ENCODE measurements at regions not wholly inside any gene's neighbourhood (a gene's known extent, or its start where the extent isn't known, plus 50 kb on each side); places are given as distances from the start of the nearest gene placed in this dataset.
"Not testable (repeated sequence)": the region's sequence is repeated elsewhere in the genome, so short reads cannot be mapped to it uniquely, and the experiment has no call there.

- H3K4me1 Mint-ChIP-seq: peaks cover 0 to 7% (median 0%) of the 10 kb centered on the region in 7 donors
- ChIA-PET CTCF (no interaction called here), POLR2A (no interaction called here)
- DNase-seq (no peak), ATAC-seq (no peak)
- H3K27ac Mint-ChIP-seq: no peak overlapping the region
- H3K4me3 ChIP-seq (ENCODE audit: low read length): no peak overlapping the region
- no peaks in the 10 kb centered on the region for H3K36me3 Mint-ChIP-seq
- H3K27me3 Mint-ChIP-seq: peaks cover 6 to 18% (median 9%) of the 10 kb centered on the region in 5 donors
- no peaks in the 10 kb centered on the region for H3K9me3 Mint-ChIP-seq
- no peaks in the 10 kb centered on the region for H3K36me3 ChIP-seq (ENCODE audit: control insufficient read depth in 2 of 3, insufficient read depth in 3 of 3, low read length in 3 of 3)
- no peaks in the 10 kb centered on the region for H3K4me1 ChIP-seq (ENCODE audit: control insufficient read depth in 2 of 2, insufficient read depth in 2 of 2, low read length in 2 of 2)
- H3K27ac ChIP-seq (ENCODE audit: low read depth, low read length): no peak overlapping the region
- intact Hi-C loops (cut with micrococcal nuclease): no loop called here
- no peaks in the 10 kb centered on the region for H3K27me3 ChIP-seq (ENCODE audit: control insufficient read depth in 2 of 2, insufficient read depth in 2 of 2, low read length in 2 of 2)
- no peak overlapping the region for H3K4me3 Mint-ChIP-seq
- H3K9me3 ChIP-seq (ENCODE audit: control insufficient read depth in 2 of 3, low read length in 3 of 3): no peaks in the 10 kb centered on the region
These were observed 61.4 kb upstream of the URI1 start for GRCh38 chr19:29880498-29881081.

GRCh38 chr19:29881386-29881785 is 60.7 kb upstream of the URI1 start:
- DNase-seq: no peak
- CTCF ChIA-PET: no interaction called here
- POLR2A ChIA-PET: no interaction called here

GRCh38 chr19:29882719-29883105 is 59.3 kb upstream of the URI1 start:
- Histone ChIP-seq H3K4me3 (ENCODE audit: low read length) (no peak overlapping the region), H3K4me1 (ENCODE audit: control insufficient read depth in 2 of 2, insufficient read depth in 2 of 2, low read length in 2 of 2) (no peaks in the 10 kb centered on the region), H3K27ac (ENCODE audit: low read depth, low read length) (no peak overlapping the region), H3K36me3 (ENCODE audit: control insufficient read depth in 2 of 3, insufficient read depth in 3 of 3, low read length in 3 of 3) (no peaks in the 10 kb centered on the region), H3K9me3 (ENCODE audit: control insufficient read depth in 2 of 3, low read length in 3 of 3) (no peaks in the 10 kb centered on the region), H3K27me3 (ENCODE audit: control insufficient read depth in 2 of 2, insufficient read depth in 2 of 2, low read length in 2 of 2) (no peaks in the 10 kb centered on the region)
- peaks cover 5 to 18% (median 7%) of the 10 kb centered on the region in 5 donors for H3K27me3 Mint-ChIP-seq
- no peaks in the 10 kb centered on the region for H3K36me3 Mint-ChIP-seq
- intact Hi-C loops (cut with micrococcal nuclease): no loop called here
- no peak overlapping the region for H3K4me3 Mint-ChIP-seq
- H3K27ac Mint-ChIP-seq: no peak overlapping the region
- POLR2A ChIA-PET: no interaction called here
- ATAC-seq (no peak), DNase-seq (peak in 1 of 9 donors; percentile 9)
- CTCF ChIA-PET: interaction anchor here (0.7 to 0.9 kb wide), 2 partner anchors 8 to 146 kb away, joined by 3 read pairs; no protein-coding TSS in a partner anchor
- no peaks in the 10 kb centered on the region for H3K9me3 Mint-ChIP-seq
- H3K4me1 Mint-ChIP-seq: peaks cover 0 to 18% (median 7%) of the 10 kb centered on the region in 7 donors

More at GRCh38 chr19:29881386-29881785, 60.7 kb upstream of the URI1 start:
- no peak overlapping the region for H3K4me3 ChIP-seq (ENCODE audit: low read length)
- no peaks in the 10 kb centered on the region for H3K36me3 ChIP-seq (ENCODE audit: control insufficient read depth in 2 of 3, insufficient read depth in 3 of 3, low read length in 3 of 3)
- Mint-ChIP-seq H3K4me3 (no peak overlapping the region), H3K4me1 (peaks cover 0 to 6% (median 0%) of the 10 kb centered on the region in 7 donors), H3K9me3 (no peaks in the 10 kb centered on the region), H3K27me3 (peaks cover 6 to 18% (median 8%) of the 10 kb centered on the region in 5 donors), H3K27ac (no peak overlapping the region), H3K36me3 (no peaks in the 10 kb centered on the region)
- ATAC-seq: no peak
- intact Hi-C loops (cut with micrococcal nuclease): no loop called here
- H3K9me3 ChIP-seq (ENCODE audit: control insufficient read depth in 2 of 3, low read length in 3 of 3): no peaks in the 10 kb centered on the region
- H3K27me3 ChIP-seq (ENCODE audit: control insufficient read depth in 2 of 2, insufficient read depth in 2 of 2, low read length in 2 of 2): no peaks in the 10 kb centered on the region
- no peaks in the 10 kb centered on the region for H3K4me1 ChIP-seq (ENCODE audit: control insufficient read depth in 2 of 2, insufficient read depth in 2 of 2, low read length in 2 of 2)
- no peak overlapping the region for H3K27ac ChIP-seq (ENCODE audit: low read depth, low read length)

GRCh38 chr19:29884044-29884443 is 58.0 kb upstream of the URI1 start:
- intact Hi-C loops (cut with micrococcal nuclease): no loop called here
- Histone ChIP-seq H3K36me3 (ENCODE audit: control insufficient read depth in 2 of 3, insufficient read depth in 3 of 3, low read length in 3 of 3) (no peaks in the 10 kb centered on the region), H3K27ac (ENCODE audit: low read depth, low read length) (no peak overlapping the region), H3K27me3 (ENCODE audit: control insufficient read depth in 2 of 2, insufficient read depth in 2 of 2, low read length in 2 of 2) (no peaks in the 10 kb centered on the region), H3K9me3 (ENCODE audit: control insufficient read depth in 2 of 3, low read length in 3 of 3) (no peaks in the 10 kb centered on the region), H3K4me1 (ENCODE audit: control insufficient read depth in 2 of 2, insufficient read depth in 2 of 2, low read length in 2 of 2) (no peaks in the 10 kb centered on the region), H3K4me3 (ENCODE audit: low read length) (no peak overlapping the region)
- ChIA-PET CTCF (no interaction called here), POLR2A (no interaction called here)
- DNase-seq (peak in 1 of 9 donors; percentile 17), ATAC-seq (no peak)
- Mint-ChIP-seq H3K4me3 (no peak overlapping the region), H3K9me3 (no peaks in the 10 kb centered on the region), H3K4me1 (peaks cover 0 to 22% (median 9%) of the 10 kb centered on the region in 7 donors), H3K27me3 (peaks cover 5 to 12% (median 6%) of the 10 kb centered on the region in 5 donors), H3K27ac (no peak overlapping the region), H3K36me3 (no peaks in the 10 kb centered on the region)

GRCh38 chr19:29884466-29884865 is 57.6 kb upstream of the URI1 start:
- ATAC-seq (no peak), DNase-seq (no peak)
- H3K27ac Mint-ChIP-seq: no peak overlapping the region
- Histone ChIP-seq H3K4me1 (ENCODE audit: control insufficient read depth in 2 of 2, insufficient read depth in 2 of 2, low read length in 2 of 2) (no peaks in the 10 kb centered on the region), H3K27ac (ENCODE audit: low read depth, low read length) (no peak overlapping the region), H3K9me3 (ENCODE audit: control insufficient read depth in 2 of 3, low read length in 3 of 3) (no peaks in the 10 kb centered on the region), H3K36me3 (ENCODE audit: control insufficient read depth in 2 of 3, insufficient read depth in 3 of 3, low read length in 3 of 3) (no peaks in the 10 kb centered on the region), H3K4me3 (ENCODE audit: low read length) (no peak overlapping the region), H3K27me3 (ENCODE audit: control insufficient read depth in 2 of 2, insufficient read depth in 2 of 2, low read length in 2 of 2) (no peaks in the 10 kb centered on the region)
- H3K36me3 Mint-ChIP-seq: no peaks in the 10 kb centered on the region
- H3K4me3 Mint-ChIP-seq: no peak overlapping the region
- H3K27me3 Mint-ChIP-seq: peaks cover 5 to 11% (median 6%) of the 10 kb centered on the region in 5 donors
- H3K9me3 Mint-ChIP-seq: no peaks in the 10 kb centered on the region
- peaks cover 0 to 22% (median 9%) of the 10 kb centered on the region in 7 donors for H3K4me1 Mint-ChIP-seq
- intact Hi-C loops (cut with micrococcal nuclease): no loop called here
- CTCF ChIA-PET: no interaction called here
- POLR2A ChIA-PET: no interaction called here

- H3K4me1 ChIP-seq (ENCODE audit: control insufficient read depth in 2 of 2, insufficient read depth in 2 of 2, low read length in 2 of 2); H3K27ac ChIP-seq (ENCODE audit: low read depth, low read length); DNase-seq; H3K27ac Mint-ChIP-seq; H3K9me3 ChIP-seq (ENCODE audit: control insufficient read depth in 2 of 3, low read length in 3 of 3); H3K27me3 Mint-ChIP-seq; H3K27me3 ChIP-seq (ENCODE audit: control insufficient read depth in 2 of 2, insufficient read depth in 2 of 2, low read length in 2 of 2); intact Hi-C loops (cut with micrococcal nuclease); POLR2A ChIA-PET; ATAC-seq; H3K36me3 Mint-ChIP-seq; H3K4me3 ChIP-seq (ENCODE audit: low read length); H3K36me3 ChIP-seq (ENCODE audit: control insufficient read depth in 2 of 3, insufficient read depth in 3 of 3, low read length in 3 of 3); H3K4me3 Mint-ChIP-seq; CTCF ChIA-PET; H3K9me3 Mint-ChIP-seq: not testable (repeated sequence)
- H3K4me1 Mint-ChIP-seq: peaks cover 0 to 22% (median 9%) of the 10 kb centered on the region in 7 donors
These were observed 55.9 kb upstream of the URI1 start for GRCh38 chr19:29886106-29886505.

GRCh38 chr19:29886586-29886985 is 55.5 kb upstream of the URI1 start:
- ATAC-seq (no peak), DNase-seq (no peak)
- H3K4me1 Mint-ChIP-seq: peaks cover 0 to 22% (median 9%) of the 10 kb centered on the region in 7 donors
- no peaks in the 10 kb centered on the region for H3K36me3 Mint-ChIP-seq
- no peak overlapping the region for H3K4me3 Mint-ChIP-seq
- Histone ChIP-seq H3K9me3 (ENCODE audit: control insufficient read depth in 2 of 3, low read length in 3 of 3) (no peaks in the 10 kb centered on the region), H3K4me1 (ENCODE audit: control insufficient read depth in 2 of 2, insufficient read depth in 2 of 2, low read length in 2 of 2) (no peaks in the 10 kb centered on the region), H3K36me3 (ENCODE audit: control insufficient read depth in 2 of 3, insufficient read depth in 3 of 3, low read length in 3 of 3) (no peaks in the 10 kb centered on the region), H3K4me3 (ENCODE audit: low read length) (no peak overlapping the region), H3K27me3 (ENCODE audit: control insufficient read depth in 2 of 2, insufficient read depth in 2 of 2, low read length in 2 of 2) (no peaks in the 10 kb centered on the region), H3K27ac (ENCODE audit: low read depth, low read length) (no peak overlapping the region)
- peaks cover 0 to 7% (median 0%) of the 10 kb centered on the region in 11 donors for H3K9me3 Mint-ChIP-seq
- POLR2A ChIA-PET: no interaction called here
- intact Hi-C loops (cut with micrococcal nuclease): no loop called here
- CTCF ChIA-PET: interaction anchor here (0.5 to 0.6 kb wide), 2 partner anchors 20 to 113 kb away, joined by 3 to 4 read pairs; no protein-coding TSS in a partner anchor
- peaks cover 0 to 1% (median 0%) of the 10 kb centered on the region in 5 donors for H3K27me3 Mint-ChIP-seq
- H3K27ac Mint-ChIP-seq: peak overlapping the region in 1 of 9 donors; percentile 75
